COR-L47 (cell line): ENCODE measurements at regions not wholly inside any gene's neighbourhood (a gene's known extent, or its start where the extent isn't known, plus 50 kb on each side); places are given as distances from the start of the nearest gene placed in this dataset.
A peak's percentile ranks its signal among the peaks of the same experiment; 100 is the strongest.

Source experiments
- DNase-seq: peaks from one replicate; lab custom pipeline; 2025; lab: John Stamatoyannopoulos, UW

- peak; percentile 76 for DNase-seq
These were observed 631.5 kb downstream of the RAB28 start for GRCh38 chr4:12852338-12853307.

GRCh38 chr4:12846368-12846767 is 637.8 kb downstream of the RAB28 start:
- DNase-seq: peak; percentile 83

GRCh38 chr4:12844141-12844540 is 640.0 kb downstream of the RAB28 start:
- no peak for DNase-seq

- no peak for DNase-seq
These were observed 656.2 kb downstream of the RAB28 start for GRCh38 chr4:12827966-12828365.

- DNase-seq: peak; percentile 70
These were observed 692.6 kb downstream of the RAB28 start for GRCh38 chr4:12791536-12791935.

GRCh38 chr4:12787261-12787660 is 696.9 kb downstream of the RAB28 start:
- no peak for DNase-seq

GRCh38 chr4:12778706-12779105 is 705.4 kb downstream of the RAB28 start:
- DNase-seq: no peak

- no peak for DNase-seq
These were observed 705.9 kb downstream of the RAB28 start for GRCh38 chr4:12778191-12778590.

GRCh38 chr4:12770351-12770750 is 713.8 kb downstream of the RAB28 start:
- peak; percentile 87 for DNase-seq

GRCh38 chr4:12761694-12762093 is 722.4 kb downstream of the RAB28 start:
- DNase-seq: no peak

GRCh38 chr4:12747154-12747553 is 737.0 kb downstream of the RAB28 start:
- no peak for DNase-seq

GRCh38 chr4:12746221-12746620 is 737.9 kb downstream of the RAB28 start:
- no peak for DNase-seq

- no peak for DNase-seq
These were observed 749.6 kb downstream of the RAB28 start for GRCh38 chr4:12734586-12734985.

- DNase-seq: peak; percentile 25
These were observed 754.8 kb downstream of the RAB28 start for GRCh38 chr4:12729384-12729783.

- no peak for DNase-seq
These were observed 759.6 kb downstream of the RAB28 start for GRCh38 chr4:12724510-12724909.

GRCh38 chr4:12723849-12724447 is 760.2 kb downstream of the RAB28 start:
- peak; percentile 28 for DNase-seq

GRCh38 chr4:12716896-12717295 is 767.2 kb downstream of the RAB28 start:
- no peak for DNase-seq

GRCh38 chr4:12712648-12713339 is 771.3 kb downstream of the RAB28 start:
- no peak for DNase-seq

GRCh38 chr4:12707381-12708175 is 776.6 kb downstream of the RAB28 start:
- no peak for DNase-seq

- DNase-seq: no peak
These were observed 781.1 kb downstream of the RAB28 start for GRCh38 chr4:12703036-12703435.

- no peak for DNase-seq
These were observed 782.8 kb downstream of the RAB28 start for GRCh38 chr4:12701384-12701783.

GRCh38 chr4:12697970-12698369 is 786.2 kb downstream of the RAB28 start:
- no peak for DNase-seq
